ENCODE measurements at regions not wholly inside any gene's neighbourhood (a gene's known extent, or its start where the extent isn't known, plus 50 kb on each side); places are given as distances from the start of the nearest gene placed in this dataset.

DNA sequence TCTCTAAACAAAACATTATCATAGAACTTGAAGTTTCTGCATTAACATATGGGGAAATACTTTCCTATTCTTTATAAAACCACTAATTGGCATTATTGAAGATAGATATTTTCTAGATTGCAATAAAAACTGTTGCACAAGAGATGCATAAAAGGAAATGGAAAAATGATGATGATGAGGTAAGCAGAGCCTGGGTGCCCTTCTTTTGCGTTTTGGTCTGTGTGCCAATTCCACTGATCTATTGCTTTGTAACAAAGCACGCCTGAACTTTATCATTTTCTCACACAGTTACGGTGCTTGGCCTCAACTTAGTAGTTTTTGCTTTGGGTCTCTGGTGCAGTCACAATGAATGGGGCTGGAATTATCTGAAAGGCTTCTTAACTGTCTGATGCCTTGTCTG, 450.5 kb downstream of the MAFB start (continued):
- no peak for TF ChIP-seq POLR2A (IDR thresholded peaks at IDR 0.05; ENCODE audit: control extremely low read depth in 1 of 2, low read depth in 2 of 2, low read length in 2 of 2)
- TF ChIP-seq CHD2 (IDR thresholded peaks at IDR 0.05; ENCODE audit: low read length): no peak
- TF ChIP-seq SP1 (IDR thresholded peaks at IDR 0.05; ENCODE audit: low read depth, low read length): no peak
